Effector memory CD4-positive, alpha-beta T cell (primary cell): ENCODE measurements at regions not wholly inside any gene's neighbourhood (a gene's known extent, or its start where the extent isn't known, plus 50 kb on each side); places are given as distances from the start of the nearest gene placed in this dataset.

ENCODE experiments used
- DNase-seq, 3 donors: peaks; one replicate each; pipeline ENCODE4 v3.0.0-alpha.2; 2020
- H3K27ac ChIP-seq: 2 replicates; pipeline ENCODE4 v1.7.0; 2013; ENCODE audit warnings: mild to moderate bottlenecking, low read length, moderate library complexity; ENCODE audit not compliant: insufficient read depth, poor library complexity, severe bottlenecking
- H3K27me3 ChIP-seq: replicated peaks from 2 replicates; pipeline ENCODE4 v1.7.0; 2013; ENCODE audit warnings: mild to moderate bottlenecking, low read length; ENCODE audit not compliant: insufficient read depth, control insufficient read depth, poor library complexity, severe bottlenecking
- H3K36me3 ChIP-seq: 2 replicates; pipeline ENCODE4 v1.7.0; 2013; ENCODE audit warnings: mild to moderate bottlenecking, low read length, moderate library complexity; ENCODE audit not compliant: control insufficient read depth, insufficient read depth
- H3K4me1 ChIP-seq: 2 replicates; pipeline ENCODE4 v1.7.0; 2013; ENCODE audit warnings: low read length, mild to moderate bottlenecking; ENCODE audit not compliant: control insufficient read depth, insufficient read depth, poor library complexity, severe bottlenecking
- H3K4me3 ChIP-seq: 2 replicates; pipeline ENCODE4 v1.7.0; 2013; ENCODE audit warnings: low read length, low read depth, mild to moderate bottlenecking; ENCODE audit not compliant: insufficient read depth, poor library complexity, severe bottlenecking
- H3K9me3 ChIP-seq: 2 replicates; pipeline ENCODE4 v1.7.0; 2013; ENCODE audit warnings: mild to moderate bottlenecking, low read length, moderate library complexity; ENCODE audit not compliant: control insufficient read depth

DNA sequence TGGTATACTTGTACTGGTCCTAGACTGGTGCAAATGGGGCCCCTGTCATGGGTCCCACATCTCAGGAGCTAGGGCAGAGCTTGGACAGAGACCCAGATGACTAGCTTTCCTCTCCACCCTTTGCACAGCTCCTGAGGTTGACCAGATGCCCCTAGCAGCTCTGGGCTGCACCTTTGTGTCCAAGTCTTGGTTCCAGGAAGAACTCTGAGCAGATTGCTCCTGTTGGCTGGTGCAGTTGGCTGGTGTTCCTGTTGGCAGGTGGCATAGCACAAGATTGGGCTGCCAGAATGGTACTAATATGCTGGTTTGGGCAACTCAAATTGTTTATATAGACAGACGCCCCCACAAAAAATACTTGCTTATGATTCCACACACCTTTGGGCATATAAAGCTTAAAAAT is 89.4 kb upstream of the EZR start:
- H3K27me3 ChIP-seq, result no peaks in the 10 kb centered on the region
- H3K4me1 ChIP-seq, result peaks cover 28% of the 10 kb centered on the region
- DNase-seq, result no peak
- H3K27ac ChIP-seq, result no peak overlapping the region
- no peaks in the 10 kb centered on the region for H3K36me3 ChIP-seq
- peaks cover 4% of the 10 kb centered on the region for H3K9me3 ChIP-seq
- H3K4me3 ChIP-seq, result no peak overlapping the region

DNA sequence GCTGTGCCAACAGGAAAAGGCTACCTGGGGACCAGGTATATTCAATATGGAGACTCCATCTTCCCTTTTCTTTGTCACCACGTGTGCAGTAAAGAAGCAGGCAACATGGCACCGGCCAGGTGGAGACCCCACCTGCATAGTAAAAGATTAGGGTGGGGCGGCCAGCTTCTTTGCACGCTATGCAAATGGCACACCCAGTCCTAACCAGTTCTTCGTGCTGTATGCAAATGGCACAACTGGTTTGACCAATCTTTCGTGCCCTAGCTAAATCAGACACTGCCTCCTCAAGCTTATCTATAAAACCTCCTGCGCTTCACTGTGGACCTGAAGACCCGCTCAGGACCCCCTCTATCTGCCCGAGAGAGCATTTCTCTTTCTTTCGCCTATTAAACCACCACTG is 88.8 kb upstream of the EZR start:
- Histone ChIP-seq H3K4me1 (peaks cover 28% of the 10 kb centered on the region), H3K4me3 (no peak overlapping the region), H3K36me3 (no peaks in the 10 kb centered on the region), H3K27me3 (no peaks in the 10 kb centered on the region), H3K9me3 (peaks cover 4% of the 10 kb centered on the region), H3K27ac (no peak overlapping the region)
- DNase-seq, result no peak

DNA sequence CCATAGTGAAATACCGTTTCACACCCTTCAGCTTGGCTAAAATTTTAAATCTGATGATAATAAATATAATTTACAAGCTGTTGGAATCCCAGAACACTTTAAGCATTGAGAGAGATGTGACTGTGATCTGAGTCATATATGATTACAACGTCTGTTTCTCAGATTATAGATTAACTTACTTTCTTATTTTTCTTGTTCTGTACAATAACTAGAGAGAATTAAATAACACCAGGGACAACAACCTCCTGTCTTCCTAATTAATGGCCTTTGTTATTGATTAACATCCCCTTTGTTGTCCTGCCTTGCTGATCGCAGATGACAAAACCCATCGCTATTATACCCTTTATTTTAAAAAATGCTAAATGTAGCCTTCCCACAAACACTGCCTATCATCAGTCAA is 87.8 kb upstream of the EZR start:
- no peaks in the 10 kb centered on the region for H3K27me3 ChIP-seq
- no peak for DNase-seq
- H3K4me3 ChIP-seq, result no peak overlapping the region
- H3K27ac ChIP-seq, result no peak overlapping the region
- peaks cover 20% of the 10 kb centered on the region for H3K4me1 ChIP-seq
- H3K9me3 ChIP-seq, result peaks cover 4% of the 10 kb centered on the region
- H3K36me3 ChIP-seq, result no peaks in the 10 kb centered on the region

DNA sequence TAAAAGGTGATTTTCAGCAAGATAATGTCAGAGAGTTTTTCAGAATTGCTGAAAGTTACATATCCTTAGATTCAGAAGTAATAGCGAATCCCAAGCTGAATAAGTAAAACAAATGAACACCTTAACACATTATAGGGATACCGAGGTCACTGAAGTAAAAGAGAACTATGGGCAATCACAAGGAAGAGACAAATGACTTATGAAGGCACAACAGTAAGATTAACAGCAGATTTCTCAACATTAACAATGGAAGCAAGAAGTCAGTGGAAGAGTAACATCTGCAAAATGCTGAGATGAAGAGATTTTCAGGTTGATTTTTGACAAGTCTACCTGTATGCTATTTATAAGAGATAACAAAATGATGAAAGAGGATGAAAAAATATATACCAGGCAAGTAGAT is 86.1 kb upstream of the EZR start:
- Histone ChIP-seq H3K4me1 (peaks cover 4% of the 10 kb centered on the region), H3K4me3 (no peak overlapping the region), H3K27me3 (no peaks in the 10 kb centered on the region), H3K36me3 (no peaks in the 10 kb centered on the region), H3K27ac (no peak overlapping the region), H3K9me3 (peaks cover 4% of the 10 kb centered on the region)
- no peak for DNase-seq

DNA sequence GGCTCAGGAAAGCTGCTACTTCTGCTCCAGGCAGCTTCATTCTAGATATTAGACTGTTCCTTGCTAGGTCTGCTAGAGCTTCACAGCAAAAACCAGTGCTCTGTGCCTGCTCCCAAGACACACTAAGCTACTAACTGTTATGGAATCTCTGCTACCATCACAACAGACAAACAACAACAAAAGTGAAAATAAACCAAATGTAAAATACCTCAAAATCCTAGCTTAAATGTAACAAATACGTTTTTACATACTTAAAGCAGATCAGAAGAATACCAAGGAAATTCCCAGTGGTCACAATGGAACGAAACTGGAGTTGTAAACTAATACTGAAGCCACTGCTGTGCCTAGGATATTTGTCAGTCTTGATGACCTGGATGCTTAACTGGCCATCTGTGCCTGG is 84.6 kb upstream of the EZR start:
- Histone ChIP-seq H3K4me1 (no peaks in the 10 kb centered on the region), H3K27ac (no peak overlapping the region), H3K27me3 (no peaks in the 10 kb centered on the region), H3K36me3 (no peaks in the 10 kb centered on the region), H3K4me3 (no peak overlapping the region), H3K9me3 (peaks cover 4% of the 10 kb centered on the region)
- DNase-seq, result no peak

DNA sequence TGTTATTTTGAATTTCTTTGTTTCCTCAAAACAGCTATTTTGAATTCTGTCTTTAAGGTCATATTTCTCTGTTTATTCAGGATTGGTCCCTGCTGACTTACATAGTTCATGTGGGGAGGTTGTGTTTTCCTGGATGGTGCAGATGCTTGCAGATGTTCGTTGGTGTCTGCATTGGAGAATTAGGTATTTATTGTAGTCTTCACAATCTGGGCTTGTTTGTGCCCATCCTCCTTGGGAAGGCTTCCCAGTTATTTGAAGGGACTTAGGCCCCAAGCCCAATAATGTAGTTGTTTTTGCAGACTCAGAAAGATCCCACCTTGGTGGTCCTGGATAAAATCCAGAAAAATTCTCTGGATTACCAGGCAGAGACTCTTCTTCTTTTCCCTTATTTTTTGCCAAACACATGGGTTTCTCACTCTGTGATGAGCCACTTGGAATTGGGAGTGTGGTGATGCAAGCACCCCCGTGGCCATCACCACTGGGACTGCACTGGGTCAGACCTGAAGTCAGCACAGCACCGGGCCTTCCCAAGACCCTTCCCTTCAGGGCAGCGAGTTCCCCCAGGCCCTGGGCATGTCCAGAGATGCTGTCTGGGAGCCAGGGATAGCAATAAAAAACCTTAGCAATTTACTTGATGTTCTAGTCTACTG is 81.6 kb upstream of the EZR start:
- Histone ChIP-seq H3K27ac (no peak overlapping the region), H3K9me3 (peaks cover 4% of the 10 kb centered on the region), H3K27me3 (no peaks in the 10 kb centered on the region), H3K4me3 (no peak overlapping the region), H3K4me1 (no peaks in the 10 kb centered on the region), H3K36me3 (no peaks in the 10 kb centered on the region)
- DNase-seq, result no peak

DNA sequence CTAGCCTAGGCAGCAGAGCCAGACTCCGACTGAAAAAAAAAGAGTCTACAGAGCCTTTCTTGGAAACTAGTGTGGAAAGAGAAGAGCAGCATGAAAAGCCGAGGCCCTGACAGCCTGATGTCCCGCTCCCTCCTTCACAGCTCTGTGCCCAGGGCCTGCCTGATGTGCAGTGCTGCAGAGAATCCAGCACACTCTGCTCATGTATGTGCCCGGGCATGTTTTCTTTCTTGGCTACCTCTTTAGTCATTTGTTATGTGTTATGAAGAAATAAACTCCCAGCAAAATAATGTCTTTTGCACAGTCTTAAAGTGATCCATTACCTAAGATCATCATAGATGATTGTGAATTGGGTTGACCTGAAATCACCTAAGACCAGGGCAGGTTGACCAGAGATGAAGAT is 78.1 kb upstream of the EZR start:
- Histone ChIP-seq H3K4me3 (no peak overlapping the region), H3K9me3 (no peaks in the 10 kb centered on the region), H3K27me3 (no peaks in the 10 kb centered on the region), H3K36me3 (no peaks in the 10 kb centered on the region), H3K4me1 (no peaks in the 10 kb centered on the region), H3K27ac (no peak overlapping the region)
- DNase-seq, result no peak

DNA sequence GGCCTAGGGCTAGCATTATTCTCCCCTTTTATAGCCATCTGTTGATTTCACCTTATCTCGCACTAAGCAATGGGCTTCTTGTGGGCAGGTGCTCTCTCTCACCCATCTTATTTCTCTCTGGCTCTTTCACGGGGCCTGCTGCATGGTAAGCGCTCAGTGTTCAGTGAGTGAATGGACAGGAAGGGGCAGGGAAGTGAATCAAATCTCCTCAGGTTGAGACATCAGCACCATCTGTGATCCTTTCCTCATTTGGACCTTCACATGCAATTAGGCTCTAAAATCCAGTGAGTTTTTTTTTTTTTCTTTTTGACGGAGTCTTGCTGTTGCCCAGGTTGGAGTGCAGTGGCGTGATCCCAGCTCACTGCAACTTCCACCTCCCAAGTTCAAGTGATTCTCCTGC is 76.5 kb upstream of the EZR start:
- no peaks in the 10 kb centered on the region for H3K9me3 ChIP-seq
- no peaks in the 10 kb centered on the region for H3K36me3 ChIP-seq
- H3K27me3 ChIP-seq, result no peaks in the 10 kb centered on the region
- no peak for DNase-seq
- H3K4me1 ChIP-seq, result no peaks in the 10 kb centered on the region
- no peak overlapping the region for H3K27ac ChIP-seq
- H3K4me3 ChIP-seq, result no peak overlapping the region

DNA sequence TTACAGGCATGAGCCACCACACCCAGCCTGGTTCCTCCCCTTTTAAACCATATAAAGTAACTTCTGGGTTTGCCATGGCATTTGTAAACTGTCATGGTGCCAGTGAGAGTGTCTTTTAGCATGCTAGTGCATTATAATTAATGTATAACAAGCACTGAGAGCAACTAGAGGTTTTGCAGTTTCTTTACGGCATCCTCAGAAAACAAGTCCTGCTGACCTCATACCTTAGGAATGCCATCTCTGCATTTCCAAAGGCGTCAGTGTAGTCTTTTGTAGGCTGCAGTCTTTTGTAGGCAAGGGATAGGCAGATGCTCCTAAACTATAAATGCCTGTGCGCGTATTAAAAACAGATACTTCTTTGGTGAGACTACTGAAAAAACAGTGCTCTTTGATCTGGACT is 75.0 kb upstream of the EZR start:
- no peak for DNase-seq
- Histone ChIP-seq H3K27me3 (no peaks in the 10 kb centered on the region), H3K4me1 (no peaks in the 10 kb centered on the region)

DNA sequence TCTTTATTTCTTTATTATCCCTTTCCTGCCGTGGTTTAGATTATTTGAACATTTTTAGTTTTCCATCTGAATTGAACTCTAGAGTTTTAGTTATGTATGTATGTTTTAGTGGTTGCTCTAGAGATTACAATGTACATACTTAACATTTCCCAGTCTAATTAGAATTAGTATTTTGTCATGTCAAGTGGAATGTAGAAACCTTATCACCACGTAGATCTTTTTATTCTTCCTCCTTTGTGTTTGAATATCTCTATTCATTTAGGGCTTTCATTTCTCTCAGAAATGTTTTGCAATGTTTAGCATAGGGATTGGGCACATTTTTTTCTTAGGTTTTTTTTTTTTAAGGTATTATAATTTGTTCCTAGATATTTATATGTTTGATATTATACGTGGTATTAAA is 73.1 kb upstream of the EZR start:
- DNase-seq, result no peak
- no peak overlapping the region for H3K4me3 ChIP-seq
- no peaks in the 10 kb centered on the region for H3K27me3 ChIP-seq
- no peaks in the 10 kb centered on the region for H3K9me3 ChIP-seq
- H3K27ac ChIP-seq, result no peak overlapping the region
- no peaks in the 10 kb centered on the region for H3K36me3 ChIP-seq
- no peaks in the 10 kb centered on the region for H3K4me1 ChIP-seq

More for the DNA sequence above, 75.0 kb upstream of the EZR start:
- Histone ChIP-seq H3K36me3 (no peaks in the 10 kb centered on the region), H3K4me3 (no peak overlapping the region), H3K27ac (no peak overlapping the region), H3K9me3 (no peaks in the 10 kb centered on the region)
